Sigmoid colon (tissue), 6 donors: ENCODE measurements at regions not wholly inside any gene's neighbourhood (a gene's known extent, or its start where the extent isn't known, plus 50 kb on each side); places are given as distances from the start of the nearest gene placed in this dataset.

Experiments used
- DNase-seq: peaks from one replicate; pipeline ENCODE4 v3.0.0-alpha.2; 2019
- H3K27ac ChIP-seq, 4 donors: fragments of 200-600 bp; sonication (generic); one replicate each; pipeline ENCODE4 v1.5.1; 2016 to 2019; ENCODE audit warnings: mild to moderate bottlenecking in 1 of 4
- H3K27me3 ChIP-seq, 3 donors: fragments of 200-600 bp; sonication (generic); one replicate each; pipeline ENCODE4 v1.5.1; 2019; ENCODE audit warnings: mild to moderate bottlenecking in 1 of 3
- H3K36me3 ChIP-seq, 4 donors: fragments of 200-600 bp; sonication (generic); one replicate each; pipeline ENCODE4 v1.5.1; 2016 to 2019
- H3K4me1 ChIP-seq, 4 donors: fragments of 200-600 bp; sonication (generic); one replicate each; pipeline ENCODE4 v1.5.1; 2017 to 2019
- H3K4me3 ChIP-seq, 4 donors: fragments of 200-600 bp; sonication (generic); one replicate each; pipeline ENCODE4 v1.5.1; 2017 to 2019; ENCODE audit warnings: mild to moderate bottlenecking in 2 of 4, moderate library complexity in 1 of 4
- H3K9me3 ChIP-seq, 4 donors: fragments of 200-600 bp in 3 of 4; sonication (generic) in 3 of 4; one replicate each; pipeline versions ENCODE4 v1.5.1 to v1.6.1; 2013 to 2019
- EP300 ChIP-seq, 4 donors: sonication (generic); formaldehyde crosslinking; IDR thresholded peaks; one replicate each; pipeline ENCODE4 v1.6.1; 2017; ENCODE audit warnings: antibody characterized with exemption in 4 of 4
- POLR2A ChIP-seq, 2 donors: fragments of 450-650 bp; IDR thresholded peaks; one replicate each; pipeline ENCODE4 v1.6.1; 2016; ENCODE audit warnings: antibody characterized with exemption in 2 of 2, mild to moderate bottlenecking in 2 of 2, moderate library complexity in 2 of 2
- POLR2AphosphoS5 ChIP-seq, 4 donors: sonication (generic); formaldehyde crosslinking; IDR thresholded peaks; one replicate each; pipeline ENCODE4 v1.6.1; 2017; ENCODE audit warnings: antibody characterized with exemption in 4 of 4
- WGBS, 2 donors: extraction: QIAGEN DNeasy Blood & Tissue Kit; methylation state at CpG; one replicate each; pipeline ENCODE4 v1.1.7; 2013; 5-methylcytosine and 5-hydroxymethylcytosine counted together
- intact Hi-C: fragments of 100-400 bp; cut with DNase I; formaldehyde crosslinking; loops from one replicate; pipeline ENCODE4 v1.15.1; 2023
- TF ChIP-seq, protein P1 (sequence below), 4 experiments: fragments of 450-650 bp in 3 of 4; fragments of 200-600 bp in 1 of 4; IDR thresholded peaks; one replicate each; pipeline ENCODE4 v1.5.1; 2016 to 2019; ENCODE audit warnings: antibody characterized with exemption in 4 of 4, mild to moderate bottlenecking in 3 of 4, moderate library complexity in 2 of 4
- donor health status: healthy with polysubstance abuse.
- donor health status: healthy.

DNA sequence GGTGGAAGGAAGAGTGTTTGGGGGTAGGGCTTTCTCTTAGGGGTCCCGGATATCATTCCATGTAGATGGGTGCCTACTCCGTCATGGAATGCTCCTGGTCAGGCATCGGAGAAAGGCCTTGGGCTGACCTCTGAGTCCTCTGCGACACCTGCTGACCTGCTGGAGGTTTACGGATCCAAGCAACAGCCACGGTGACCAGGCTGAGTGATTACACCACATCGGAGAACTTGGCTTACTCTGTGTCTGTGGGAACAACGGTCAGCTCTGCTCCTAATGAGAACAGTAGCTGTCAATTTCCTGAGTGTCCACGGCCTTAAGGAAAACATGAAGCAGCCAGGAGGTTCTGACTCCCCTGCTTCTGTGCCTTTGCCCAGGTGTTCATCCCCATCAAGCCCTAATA lies 73.2 kb downstream of the TNP1 start:
- no peaks in the 10 kb centered on the region for H3K27me3 ChIP-seq
- intact Hi-C loops: no loop called here
- 90 to 92% methylated on average over 9 of the region's 9 CpGs for WGBS, 2 donors

DNA sequence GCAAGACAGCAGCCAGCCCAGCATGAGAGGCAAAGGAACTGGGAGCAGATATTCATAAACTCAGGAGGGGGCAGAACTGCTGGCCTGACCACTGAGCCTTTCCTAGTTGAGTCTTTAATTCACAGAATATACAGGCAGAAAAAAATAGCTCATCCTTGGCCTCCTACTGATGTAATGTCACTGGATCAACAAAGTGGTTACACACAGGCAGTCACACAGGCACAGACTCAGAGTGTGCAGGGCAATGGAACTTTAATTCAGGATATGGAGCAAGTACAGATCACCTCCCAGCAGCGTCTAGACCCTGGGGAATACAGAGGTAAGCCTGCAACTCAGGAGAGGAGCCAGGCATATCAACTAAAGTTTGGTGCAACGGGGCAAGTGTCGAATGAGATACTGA lies 75.4 kb downstream of the TNP1 start:
- TF ChIP-seq, protein P1, sequence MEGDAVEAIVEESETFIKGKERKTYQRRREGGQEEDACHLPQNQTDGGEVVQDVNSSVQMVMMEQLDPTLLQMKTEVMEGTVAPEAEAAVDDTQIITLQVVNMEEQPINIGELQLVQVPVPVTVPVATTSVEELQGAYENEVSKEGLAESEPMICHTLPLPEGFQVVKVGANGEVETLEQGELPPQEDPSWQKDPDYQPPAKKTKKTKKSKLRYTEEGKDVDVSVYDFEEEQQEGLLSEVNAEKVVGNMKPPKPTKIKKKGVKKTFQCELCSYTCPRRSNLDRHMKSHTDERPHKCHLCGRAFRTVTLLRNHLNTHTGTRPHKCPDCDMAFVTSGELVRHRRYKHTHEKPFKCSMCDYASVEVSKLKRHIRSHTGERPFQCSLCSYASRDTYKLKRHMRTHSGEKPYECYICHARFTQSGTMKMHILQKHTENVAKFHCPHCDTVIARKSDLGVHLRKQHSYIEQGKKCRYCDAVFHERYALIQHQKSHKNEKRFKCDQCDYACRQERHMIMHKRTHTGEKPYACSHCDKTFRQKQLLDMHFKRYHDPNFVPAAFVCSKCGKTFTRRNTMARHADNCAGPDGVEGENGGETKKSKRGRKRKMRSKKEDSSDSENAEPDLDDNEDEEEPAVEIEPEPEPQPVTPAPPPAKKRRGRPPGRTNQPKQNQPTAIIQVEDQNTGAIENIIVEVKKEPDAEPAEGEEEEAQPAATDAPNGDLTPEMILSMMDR (IDR thresholded peaks at IDR 0.05): no peak
- TF ChIP-seq EP300 (IDR thresholded peaks at IDR 0.05): no peak
- no peak for TF ChIP-seq POLR2A (IDR thresholded peaks at IDR 0.05)
- no peak for TF ChIP-seq POLR2AphosphoS5 (IDR thresholded peaks at IDR 0.05)
- Histone ChIP-seq H3K9me3 (no peaks in the 10 kb centered on the region), H3K27ac (peak overlapping the region in 1 of 4 donors; percentile 0), H3K27me3 (no peaks in the 10 kb centered on the region), H3K4me1 (peaks cover 0 to 36% (median 31%) of the 10 kb centered on the region in 4 donors), H3K36me3 (no peaks in the 10 kb centered on the region), H3K4me3 (no peak overlapping the region)
- intact Hi-C loops: no loop called here
- DNase-seq: no peak
- WGBS, 2 donors: 84 to 93% methylated on average over 3 of the region's 3 CpGs

More for the DNA sequence above, 73.2 kb downstream of the TNP1 start:
- Histone ChIP-seq H3K36me3 (no peaks in the 10 kb centered on the region), H3K4me3 (no peak overlapping the region), H3K9me3 (no peaks in the 10 kb centered on the region), H3K27ac (peak overlapping the region in 2 of 4 donors; percentile 33 to 63), H3K4me1 (peaks cover 0 to 38% (median 33%) of the 10 kb centered on the region in 4 donors)
- no peak for DNase-seq
- TF ChIP-seq EP300 (IDR thresholded peaks at IDR 0.05) (no peak), POLR2AphosphoS5 (IDR thresholded peaks at IDR 0.05) (no peak), POLR2A (IDR thresholded peaks at IDR 0.05) (no peak)
- TF ChIP-seq, protein P1 (IDR thresholded peaks at IDR 0.05): no peak

DNA sequence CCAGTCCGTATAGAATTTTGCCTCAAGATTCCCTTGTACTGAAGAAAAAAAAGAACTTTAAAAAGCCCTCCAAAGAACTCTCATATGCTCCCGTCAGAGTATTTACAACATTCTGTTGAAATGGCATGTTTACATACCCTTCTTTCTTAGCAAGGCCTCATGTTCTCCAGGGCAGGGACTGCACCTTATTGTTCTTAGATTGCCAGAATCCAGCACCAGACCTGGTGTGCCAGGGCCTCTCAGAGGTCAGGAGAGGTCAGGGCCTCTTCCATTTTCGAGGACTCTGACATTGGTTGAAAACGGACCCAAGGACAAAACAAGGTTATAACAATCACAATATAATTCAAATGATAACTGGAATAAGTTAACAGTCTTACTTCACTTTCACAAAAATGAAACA lies 78.2 kb downstream of the TNP1 start:
- peaks cover 0 to 12% (median 11%) of the 10 kb centered on the region in 4 donors for H3K4me1 ChIP-seq
- intact Hi-C loops: no loop called here
- 39 to 70% methylated on average over 4 of the region's 4 CpGs for WGBS, 2 donors

DNA sequence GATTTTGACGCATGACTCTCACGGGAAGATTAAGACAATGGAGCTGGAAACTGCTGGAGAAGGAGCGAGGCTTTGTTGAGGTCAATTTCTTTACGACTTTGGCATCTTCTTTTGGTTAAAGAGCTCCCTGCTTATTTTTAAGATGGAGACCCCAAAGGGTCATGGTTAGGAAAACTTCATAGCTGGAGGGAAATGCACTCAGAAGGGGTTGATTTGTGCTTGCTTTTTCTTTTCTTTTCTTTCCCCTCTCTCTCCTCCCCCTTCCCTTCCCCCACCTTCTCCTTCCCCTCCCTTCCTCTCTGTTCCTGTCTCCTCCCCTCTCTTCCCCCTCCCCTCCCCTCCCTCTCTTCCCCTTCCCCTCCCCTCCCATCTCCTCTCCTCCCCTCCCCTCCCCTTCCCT lies 79.0 kb downstream of the TNP1 start:
- intact Hi-C loops: no loop called here
- H3K27me3 ChIP-seq: no peaks in the 10 kb centered on the region
- peaks cover 0 to 11% (median 11%) of the 10 kb centered on the region in 4 donors for H3K4me1 ChIP-seq
- TF ChIP-seq, protein P1 (IDR thresholded peaks at IDR 0.05): no peak
- TF ChIP-seq POLR2A (IDR thresholded peaks at IDR 0.05): no peak
- TF ChIP-seq EP300 (IDR thresholded peaks at IDR 0.05): no peak
- no peak for TF ChIP-seq POLR2AphosphoS5 (IDR thresholded peaks at IDR 0.05)
- DNase-seq: no peak
- no peaks in the 10 kb centered on the region for H3K36me3 ChIP-seq
- H3K4me3 ChIP-seq: no peak overlapping the region
- H3K9me3 ChIP-seq: no peaks in the 10 kb centered on the region
- H3K27ac ChIP-seq: no peak overlapping the region
- 85 to 91% methylated on average over 4 of the region's 4 CpGs for WGBS, 2 donors

More for the DNA sequence above, 78.2 kb downstream of the TNP1 start:
- Histone ChIP-seq H3K27ac (peak overlapping the region in 3 of 4 donors; percentile 59 to 67 (median 60)), H3K9me3 (no peaks in the 10 kb centered on the region), H3K36me3 (no peaks in the 10 kb centered on the region), H3K27me3 (no peaks in the 10 kb centered on the region), H3K4me3 (no peak overlapping the region)
- no peak for DNase-seq
- TF ChIP-seq POLR2A (IDR thresholded peaks at IDR 0.05) (no peak), EP300 (IDR thresholded peaks at IDR 0.05) (peak in 2 of 4 donors; percentile 9 to 24), POLR2AphosphoS5 (IDR thresholded peaks at IDR 0.05) (peak in 3 of 4 donors; percentile 23 to 64 (median 36))
- TF ChIP-seq, protein P1 (IDR thresholded peaks at IDR 0.05): no peak
